ENCODE measurements at regions not wholly inside any gene's neighbourhood (a gene's known extent, or its start where the extent isn't known, plus 50 kb on each side); places are given as distances from the start of the nearest gene placed in this dataset.
A peak's percentile ranks its signal among the peaks of the same experiment; 100 is the strongest.
"Not testable (repeated sequence)": the region's sequence is repeated elsewhere in the genome, so short reads cannot be mapped to it uniquely, and the experiment has no call there.

GRCh38 chrX:39275500-39276068, 474.3 kb downstream of the MID1IP1 start:
- ChIA-PET CTCF (ENCODE audit: partially characterized antibody) (no interaction called here), POLR2A (ENCODE audit: partially characterized antibody) (no interaction called here)
- H3K27ac Mint-ChIP-seq: no peak overlapping the region
- H3K4me3 ChIP-seq (ENCODE audit: low read length in 2 of 2): no peak overlapping the region
- H3K9me3 ChIP-seq (ENCODE audit: control insufficient read depth in 1 of 2, low read length in 2 of 2): no peaks in the 10 kb centered on the region
- no peaks in the 10 kb centered on the region for H3K36me3 ChIP-seq (ENCODE audit: insufficient read depth, low read length)
- no peaks in the 10 kb centered on the region for H3K27me3 ChIP-seq (ENCODE audit: insufficient read depth, low read length)
- no peaks in the 10 kb centered on the region for H3K4me1 ChIP-seq (ENCODE audit: insufficient read depth, low read length)
- H3K9me3 Mint-ChIP-seq: peaks cover 0 to 11% (median 2%) of the 10 kb centered on the region in 8 donors
- no peak overlapping the region for H3K4me3 Mint-ChIP-seq
- H3K27ac ChIP-seq (ENCODE audit: low read depth, low read length): no peak overlapping the region
- DNase-seq: no peak
- H3K36me3 Mint-ChIP-seq: no peaks in the 10 kb centered on the region
- intact Hi-C loops (cut with micrococcal nuclease): no loop called here
- peaks cover 0 to 2% (median 0%) of the 10 kb centered on the region in 4 donors for H3K4me1 Mint-ChIP-seq
- no peaks in the 10 kb centered on the region for H3K27me3 Mint-ChIP-seq

- POLR2A ChIA-PET (ENCODE audit: partially characterized antibody); H3K9me3 ChIP-seq (ENCODE audit: control insufficient read depth in 1 of 2, low read length in 2 of 2); H3K36me3 ChIP-seq (ENCODE audit: insufficient read depth, low read length); H3K27ac ChIP-seq (ENCODE audit: low read depth, low read length); CTCF ChIA-PET (ENCODE audit: partially characterized antibody); DNase-seq; H3K36me3 Mint-ChIP-seq; intact Hi-C loops (cut with micrococcal nuclease); H3K4me1 Mint-ChIP-seq; H3K27me3 ChIP-seq (ENCODE audit: insufficient read depth, low read length); H3K4me3 Mint-ChIP-seq; H3K4me3 ChIP-seq (ENCODE audit: low read length in 2 of 2); H3K27me3 Mint-ChIP-seq; H3K4me1 ChIP-seq (ENCODE audit: insufficient read depth, low read length); H3K27ac Mint-ChIP-seq: not testable (repeated sequence)
- peaks cover 0 to 28% (median 8%) of the 10 kb centered on the region in 8 donors for H3K9me3 Mint-ChIP-seq
Measured at GRCh38 chrX:39277685-39278390, 476.6 kb downstream of the MID1IP1 start.

GRCh38 chrX:39283239-39283638, 482.0 kb downstream of the MID1IP1 start:
- CTCF ChIA-PET (ENCODE audit: partially characterized antibody): no interaction called here
- Histone ChIP-seq H3K27me3 (ENCODE audit: insufficient read depth, low read length) (no peaks in the 10 kb centered on the region), H3K27ac (ENCODE audit: low read depth, low read length) (no peak overlapping the region), H3K4me3 (ENCODE audit: low read length in 2 of 2) (no peak overlapping the region), H3K9me3 (ENCODE audit: control insufficient read depth in 1 of 2, low read length in 2 of 2) (no peaks in the 10 kb centered on the region), H3K4me1 (ENCODE audit: insufficient read depth, low read length) (no peaks in the 10 kb centered on the region), H3K36me3 (ENCODE audit: insufficient read depth, low read length) (no peaks in the 10 kb centered on the region)
- no peak for DNase-seq
- Mint-ChIP-seq H3K4me3 (no peak overlapping the region), H3K36me3 (peaks cover 4 to 6% of the 10 kb centered on the region in 2 donors), H3K9me3 (peaks cover 0 to 47% (median 20%) of the 10 kb centered on the region in 8 donors), H3K27me3 (peaks cover 0 to 1% of the 10 kb centered on the region in 2 donors), H3K4me1 (peaks cover 0 to 2% (median 0%) of the 10 kb centered on the region in 4 donors), H3K27ac (no peak overlapping the region)
- POLR2A ChIA-PET (ENCODE audit: partially characterized antibody): no interaction called here
- intact Hi-C loops (cut with micrococcal nuclease): no loop called here

GRCh38 chrX:39288592-39288991, 487.3 kb downstream of the MID1IP1 start:
- Histone ChIP-seq H3K27ac (ENCODE audit: low read depth, low read length) (no peak overlapping the region), H3K36me3 (ENCODE audit: insufficient read depth, low read length) (no peaks in the 10 kb centered on the region), H3K4me1 (ENCODE audit: insufficient read depth, low read length) (no peaks in the 10 kb centered on the region), H3K4me3 (ENCODE audit: low read length in 2 of 2) (no peak overlapping the region), H3K27me3 (ENCODE audit: insufficient read depth, low read length) (no peaks in the 10 kb centered on the region), H3K9me3 (ENCODE audit: control insufficient read depth in 1 of 2, low read length in 2 of 2) (no peaks in the 10 kb centered on the region)
- Mint-ChIP-seq H3K4me3 (no peak overlapping the region), H3K4me1 (no peaks in the 10 kb centered on the region), H3K27ac (no peak overlapping the region), H3K36me3 (peaks cover 1 to 3% of the 10 kb centered on the region in 2 donors), H3K27me3 (peaks cover 0 to under 1% of the 10 kb centered on the region in 2 donors), H3K9me3 (peaks cover 0 to 17% (median 9%) of the 10 kb centered on the region in 8 donors)
- intact Hi-C loops (cut with micrococcal nuclease): no loop called here
- ChIA-PET CTCF (ENCODE audit: partially characterized antibody) (no interaction called here), POLR2A (ENCODE audit: partially characterized antibody) (no interaction called here)
- no peak for DNase-seq

GRCh38 chrX:39289827-39290226, 488.6 kb downstream of the MID1IP1 start:
- intact Hi-C loops (cut with micrococcal nuclease): no loop called here
- Mint-ChIP-seq H3K27ac (no peak overlapping the region), H3K36me3 (peaks cover 0 to 1% of the 10 kb centered on the region in 2 donors), H3K27me3 (no peaks in the 10 kb centered on the region), H3K4me3 (no peak overlapping the region), H3K4me1 (no peaks in the 10 kb centered on the region), H3K9me3 (peaks cover 0 to 10% (median 1%) of the 10 kb centered on the region in 8 donors)
- no peak for DNase-seq
- Histone ChIP-seq H3K27ac (ENCODE audit: low read depth, low read length) (no peak overlapping the region), H3K9me3 (ENCODE audit: control insufficient read depth in 1 of 2, low read length in 2 of 2) (no peaks in the 10 kb centered on the region), H3K27me3 (ENCODE audit: insufficient read depth, low read length) (no peaks in the 10 kb centered on the region), H3K4me3 (ENCODE audit: low read length in 2 of 2) (no peak overlapping the region), H3K4me1 (ENCODE audit: insufficient read depth, low read length) (no peaks in the 10 kb centered on the region), H3K36me3 (ENCODE audit: insufficient read depth, low read length) (no peaks in the 10 kb centered on the region)
- ChIA-PET POLR2A (ENCODE audit: partially characterized antibody) (no interaction called here), CTCF (ENCODE audit: partially characterized antibody) (no interaction called here)

- no peak overlapping the region for H3K4me3 ChIP-seq (ENCODE audit: low read length in 2 of 2)
- ChIA-PET CTCF (ENCODE audit: partially characterized antibody) (no interaction called here), POLR2A (ENCODE audit: partially characterized antibody) (no interaction called here)
- H3K27ac ChIP-seq (ENCODE audit: low read depth, low read length): no peak overlapping the region
- DNase-seq: no peak
- H3K36me3 ChIP-seq (ENCODE audit: insufficient read depth, low read length): no peaks in the 10 kb centered on the region
- Mint-ChIP-seq H3K27ac (peak overlapping the region in 2 of 7 donors; percentile 21 to 76), H3K4me3 (no peak overlapping the region), H3K27me3 (no peaks in the 10 kb centered on the region), H3K9me3 (peaks cover 0 to 17% (median 3%) of the 10 kb centered on the region in 8 donors), H3K4me1 (no peaks in the 10 kb centered on the region), H3K36me3 (peaks cover 0 to 4% of the 10 kb centered on the region in 2 donors)
- H3K4me1 ChIP-seq (ENCODE audit: insufficient read depth, low read length): no peaks in the 10 kb centered on the region
- no peaks in the 10 kb centered on the region for H3K27me3 ChIP-seq (ENCODE audit: insufficient read depth, low read length)
- intact Hi-C loops (cut with micrococcal nuclease): no loop called here
- H3K9me3 ChIP-seq (ENCODE audit: control insufficient read depth in 1 of 2, low read length in 2 of 2): no peaks in the 10 kb centered on the region
Measured at GRCh38 chrX:39293203-39293602, 491.9 kb downstream of the MID1IP1 start.

GRCh38 chrX:39296472-39296871, 495.2 kb downstream of the MID1IP1 start:
- H3K27me3 ChIP-seq (ENCODE audit: insufficient read depth, low read length): no peaks in the 10 kb centered on the region
- H3K36me3 ChIP-seq (ENCODE audit: insufficient read depth, low read length): no peaks in the 10 kb centered on the region
- CTCF ChIA-PET (ENCODE audit: partially characterized antibody): no interaction called here
- no peaks in the 10 kb centered on the region for H3K4me1 ChIP-seq (ENCODE audit: insufficient read depth, low read length)
- no peaks in the 10 kb centered on the region for H3K9me3 ChIP-seq (ENCODE audit: control insufficient read depth in 1 of 2, low read length in 2 of 2)
- DNase-seq: no peak
- Mint-ChIP-seq H3K9me3 (peaks cover 0 to 17% (median 5%) of the 10 kb centered on the region in 8 donors), H3K27ac (peak overlapping the region in 1 of 7 donors; percentile 27), H3K36me3 (peaks cover 0 to 4% of the 10 kb centered on the region in 2 donors), H3K4me1 (no peaks in the 10 kb centered on the region), H3K27me3 (no peaks in the 10 kb centered on the region), H3K4me3 (peak overlapping the region in 1 of 8 donors; percentile 2)
- H3K27ac ChIP-seq (ENCODE audit: low read depth, low read length): no peak overlapping the region
- POLR2A ChIA-PET (ENCODE audit: partially characterized antibody): no interaction called here
- no peak overlapping the region for H3K4me3 ChIP-seq (ENCODE audit: low read length in 2 of 2)
- intact Hi-C loops (cut with micrococcal nuclease): no loop called here

All from CD4-positive, alpha-beta memory T cell (primary cell).